ENCODE measurements at regions not wholly inside any gene's neighbourhood (a gene's known extent, or its start where the extent isn't known, plus 50 kb on each side); places are given as distances from the start of the nearest gene placed in this dataset.

DNA sequence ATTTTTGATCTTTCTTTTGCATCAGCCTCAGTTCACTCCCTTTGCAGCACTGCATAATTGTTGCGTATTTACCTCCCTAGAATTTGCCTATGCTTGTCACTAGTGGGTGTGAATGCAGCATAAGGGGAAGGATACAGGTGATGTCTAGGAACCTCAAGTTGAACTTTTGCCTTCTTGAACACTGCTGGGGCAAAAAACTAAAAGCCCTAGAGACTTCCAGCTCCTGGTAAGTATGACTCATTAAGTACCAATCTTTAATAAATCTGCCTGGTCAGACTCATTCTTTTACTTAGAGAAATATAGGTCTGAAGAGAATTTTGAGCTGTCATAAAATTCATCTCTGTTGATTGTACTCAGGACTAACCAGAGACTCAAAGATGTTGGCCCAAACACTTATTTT lies 547.3 kb upstream of the FANCL start (continued):
- TF ChIP-seq, protein P1, sequence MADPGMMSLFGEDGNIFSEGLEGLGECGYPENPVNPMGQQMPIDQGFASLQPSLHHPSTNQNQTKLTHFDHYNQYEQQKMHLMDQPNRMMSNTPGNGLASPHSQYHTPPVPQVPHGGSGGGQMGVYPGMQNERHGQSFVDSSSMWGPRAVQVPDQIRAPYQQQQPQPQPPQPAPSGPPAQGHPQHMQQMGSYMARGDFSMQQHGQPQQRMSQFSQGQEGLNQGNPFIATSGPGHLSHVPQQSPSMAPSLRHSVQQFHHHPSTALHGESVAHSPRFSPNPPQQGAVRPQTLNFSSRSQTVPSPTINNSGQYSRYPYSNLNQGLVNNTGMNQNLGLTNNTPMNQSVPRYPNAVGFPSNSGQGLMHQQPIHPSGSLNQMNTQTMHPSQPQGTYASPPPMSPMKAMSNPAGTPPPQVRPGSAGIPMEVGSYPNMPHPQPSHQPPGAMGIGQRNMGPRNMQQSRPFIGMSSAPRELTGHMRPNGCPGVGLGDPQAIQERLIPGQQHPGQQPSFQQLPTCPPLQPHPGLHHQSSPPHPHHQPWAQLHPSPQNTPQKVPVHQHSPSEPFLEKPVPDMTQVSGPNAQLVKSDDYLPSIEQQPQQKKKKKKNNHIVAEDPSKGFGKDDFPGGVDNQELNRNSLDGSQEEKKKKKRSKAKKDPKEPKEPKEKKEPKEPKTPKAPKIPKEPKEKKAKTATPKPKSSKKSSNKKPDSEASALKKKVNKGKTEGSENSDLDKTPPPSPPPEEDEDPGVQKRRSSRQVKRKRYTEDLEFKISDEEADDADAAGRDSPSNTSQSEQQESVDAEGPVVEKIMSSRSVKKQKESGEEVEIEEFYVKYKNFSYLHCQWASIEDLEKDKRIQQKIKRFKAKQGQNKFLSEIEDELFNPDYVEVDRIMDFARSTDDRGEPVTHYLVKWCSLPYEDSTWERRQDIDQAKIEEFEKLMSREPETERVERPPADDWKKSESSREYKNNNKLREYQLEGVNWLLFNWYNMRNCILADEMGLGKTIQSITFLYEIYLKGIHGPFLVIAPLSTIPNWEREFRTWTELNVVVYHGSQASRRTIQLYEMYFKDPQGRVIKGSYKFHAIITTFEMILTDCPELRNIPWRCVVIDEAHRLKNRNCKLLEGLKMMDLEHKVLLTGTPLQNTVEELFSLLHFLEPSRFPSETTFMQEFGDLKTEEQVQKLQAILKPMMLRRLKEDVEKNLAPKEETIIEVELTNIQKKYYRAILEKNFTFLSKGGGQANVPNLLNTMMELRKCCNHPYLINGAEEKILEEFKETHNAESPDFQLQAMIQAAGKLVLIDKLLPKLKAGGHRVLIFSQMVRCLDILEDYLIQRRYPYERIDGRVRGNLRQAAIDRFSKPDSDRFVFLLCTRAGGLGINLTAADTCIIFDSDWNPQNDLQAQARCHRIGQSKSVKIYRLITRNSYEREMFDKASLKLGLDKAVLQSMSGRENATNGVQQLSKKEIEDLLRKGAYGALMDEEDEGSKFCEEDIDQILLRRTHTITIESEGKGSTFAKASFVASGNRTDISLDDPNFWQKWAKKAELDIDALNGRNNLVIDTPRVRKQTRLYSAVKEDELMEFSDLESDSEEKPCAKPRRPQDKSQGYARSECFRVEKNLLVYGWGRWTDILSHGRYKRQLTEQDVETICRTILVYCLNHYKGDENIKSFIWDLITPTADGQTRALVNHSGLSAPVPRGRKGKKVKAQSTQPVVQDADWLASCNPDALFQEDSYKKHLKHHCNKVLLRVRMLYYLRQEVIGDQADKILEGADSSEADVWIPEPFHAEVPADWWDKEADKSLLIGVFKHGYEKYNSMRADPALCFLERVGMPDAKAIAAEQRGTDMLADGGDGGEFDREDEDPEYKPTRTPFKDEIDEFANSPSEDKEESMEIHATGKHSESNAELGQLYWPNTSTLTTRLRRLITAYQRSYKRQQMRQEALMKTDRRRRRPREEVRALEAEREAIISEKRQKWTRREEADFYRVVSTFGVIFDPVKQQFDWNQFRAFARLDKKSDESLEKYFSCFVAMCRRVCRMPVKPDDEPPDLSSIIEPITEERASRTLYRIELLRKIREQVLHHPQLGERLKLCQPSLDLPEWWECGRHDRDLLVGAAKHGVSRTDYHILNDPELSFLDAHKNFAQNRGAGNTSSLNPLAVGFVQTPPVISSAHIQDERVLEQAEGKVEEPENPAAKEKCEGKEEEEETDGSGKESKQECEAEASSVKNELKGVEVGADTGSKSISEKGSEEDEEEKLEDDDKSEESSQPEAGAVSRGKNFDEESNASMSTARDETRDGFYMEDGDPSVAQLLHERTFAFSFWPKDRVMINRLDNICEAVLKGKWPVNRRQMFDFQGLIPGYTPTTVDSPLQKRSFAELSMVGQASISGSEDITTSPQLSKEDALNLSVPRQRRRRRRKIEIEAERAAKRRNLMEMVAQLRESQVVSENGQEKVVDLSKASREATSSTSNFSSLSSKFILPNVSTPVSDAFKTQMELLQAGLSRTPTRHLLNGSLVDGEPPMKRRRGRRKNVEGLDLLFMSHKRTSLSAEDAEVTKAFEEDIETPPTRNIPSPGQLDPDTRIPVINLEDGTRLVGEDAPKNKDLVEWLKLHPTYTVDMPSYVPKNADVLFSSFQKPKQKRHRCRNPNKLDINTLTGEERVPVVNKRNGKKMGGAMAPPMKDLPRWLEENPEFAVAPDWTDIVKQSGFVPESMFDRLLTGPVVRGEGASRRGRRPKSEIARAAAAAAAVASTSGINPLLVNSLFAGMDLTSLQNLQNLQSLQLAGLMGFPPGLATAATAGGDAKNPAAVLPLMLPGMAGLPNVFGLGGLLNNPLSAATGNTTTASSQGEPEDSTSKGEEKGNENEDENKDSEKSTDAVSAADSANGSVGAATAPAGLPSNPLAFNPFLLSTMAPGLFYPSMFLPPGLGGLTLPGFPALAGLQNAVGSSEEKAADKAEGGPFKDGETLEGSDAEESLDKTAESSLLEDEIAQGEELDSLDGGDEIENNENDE (IDR thresholded peaks at IDR 0.05; ENCODE audit: insufficient replicate concordance, low read length): no peak
- TF ChIP-seq TAF7 (optimal IDR thresholded peaks at IDR 0.05; ENCODE audit: borderline replicate concordance, low read depth, low read length) (no peak), SIX5 (IDR thresholded peaks at IDR 0.05; ENCODE audit: low read depth, low read length) (no peak), KDM4A (IDR thresholded peaks at IDR 0.05; ENCODE audit: low read depth, low read length, severe bottlenecking) (no peak), BRCA1 (IDR thresholded peaks at IDR 0.05; ENCODE audit: low read depth, low read length) (no peak), HDAC6 (IDR thresholded peaks at IDR 0.05; ENCODE audit: low read depth, low read length) (no peak), TEAD4 (IDR thresholded peaks at IDR 0.05; ENCODE audit: low read depth, low read length) (no peak), TAF1 (IDR thresholded peaks at IDR 0.05; ENCODE audit: low read depth, low read length) (no peak), CHD2 (IDR thresholded peaks at IDR 0.05; ENCODE audit: low read length) (no peak)
- TF ChIP-seq, protein P2, sequence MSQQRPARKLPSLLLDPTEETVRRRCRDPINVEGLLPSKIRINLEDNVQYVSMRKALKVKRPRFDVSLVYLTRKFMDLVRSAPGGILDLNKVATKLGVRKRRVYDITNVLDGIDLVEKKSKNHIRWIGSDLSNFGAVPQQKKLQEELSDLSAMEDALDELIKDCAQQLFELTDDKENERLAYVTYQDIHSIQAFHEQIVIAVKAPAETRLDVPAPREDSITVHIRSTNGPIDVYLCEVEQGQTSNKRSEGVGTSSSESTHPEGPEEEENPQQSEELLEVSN (IDR thresholded peaks at IDR 0.05): no peak
